ENCODE measurements at regions not wholly inside any gene's neighbourhood (a gene's known extent, or its start where the extent isn't known, plus 50 kb on each side); places are given as distances from the start of the nearest gene placed in this dataset.

GRCh38 chr4:27305246-27305645, 444.6 kb downstream of the STIM2 start:
- no peak overlapping the region for H3K27ac ChIP-seq
- no peak for TF ChIP-seq ZFX (IDR thresholded peaks at IDR 0.05; ENCODE audit: borderline replicate concordance)
- TF ChIP-seq, protein P1, sequence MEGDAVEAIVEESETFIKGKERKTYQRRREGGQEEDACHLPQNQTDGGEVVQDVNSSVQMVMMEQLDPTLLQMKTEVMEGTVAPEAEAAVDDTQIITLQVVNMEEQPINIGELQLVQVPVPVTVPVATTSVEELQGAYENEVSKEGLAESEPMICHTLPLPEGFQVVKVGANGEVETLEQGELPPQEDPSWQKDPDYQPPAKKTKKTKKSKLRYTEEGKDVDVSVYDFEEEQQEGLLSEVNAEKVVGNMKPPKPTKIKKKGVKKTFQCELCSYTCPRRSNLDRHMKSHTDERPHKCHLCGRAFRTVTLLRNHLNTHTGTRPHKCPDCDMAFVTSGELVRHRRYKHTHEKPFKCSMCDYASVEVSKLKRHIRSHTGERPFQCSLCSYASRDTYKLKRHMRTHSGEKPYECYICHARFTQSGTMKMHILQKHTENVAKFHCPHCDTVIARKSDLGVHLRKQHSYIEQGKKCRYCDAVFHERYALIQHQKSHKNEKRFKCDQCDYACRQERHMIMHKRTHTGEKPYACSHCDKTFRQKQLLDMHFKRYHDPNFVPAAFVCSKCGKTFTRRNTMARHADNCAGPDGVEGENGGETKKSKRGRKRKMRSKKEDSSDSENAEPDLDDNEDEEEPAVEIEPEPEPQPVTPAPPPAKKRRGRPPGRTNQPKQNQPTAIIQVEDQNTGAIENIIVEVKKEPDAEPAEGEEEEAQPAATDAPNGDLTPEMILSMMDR (IDR thresholded peaks at IDR 0.05) = no peak

GRCh38 chr4:27308379-27308778, 447.7 kb downstream of the STIM2 start:
- H3K27ac ChIP-seq = no peak overlapping the region
- no peak for TF ChIP-seq ZFX (IDR thresholded peaks at IDR 0.05; ENCODE audit: borderline replicate concordance)
- TF ChIP-seq, protein P1 (IDR thresholded peaks at IDR 0.05) = no peak

GRCh38 chr4:27315625-27316024, 455.0 kb downstream of the STIM2 start:
- H3K27ac ChIP-seq = no peak overlapping the region
- no peak for TF ChIP-seq ZFX (IDR thresholded peaks at IDR 0.05; ENCODE audit: borderline replicate concordance)
- TF ChIP-seq, protein P1 (IDR thresholded peaks at IDR 0.05) = no peak

DNA sequence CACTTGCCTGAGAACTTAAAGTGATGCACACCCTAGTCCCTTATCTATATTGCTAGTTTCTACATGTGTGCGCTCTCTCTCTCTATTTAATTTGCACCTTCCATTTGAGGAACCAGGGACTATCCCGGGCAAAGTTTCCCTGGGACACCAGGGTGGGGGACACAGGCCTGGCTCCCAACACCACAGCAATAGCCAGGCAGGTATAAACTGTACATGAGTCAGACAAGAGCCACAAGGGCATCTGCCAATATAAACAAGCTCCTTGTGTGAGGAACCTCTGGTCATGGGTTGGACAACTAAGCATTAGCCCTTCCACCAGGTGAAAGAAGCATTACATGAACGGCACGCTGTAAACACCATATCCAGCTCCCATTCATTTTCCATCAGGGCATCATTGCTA, 455.5 kb downstream of the STIM2 start:
- TF ChIP-seq, protein P1 (IDR thresholded peaks at IDR 0.05) = no peak
- TF ChIP-seq ZFX (IDR thresholded peaks at IDR 0.05; ENCODE audit: borderline replicate concordance) = no peak
- no peak overlapping the region for H3K27ac ChIP-seq

GRCh38 chr4:27318740-27319139, 458.1 kb downstream of the STIM2 start:
- TF ChIP-seq, protein P1 (IDR thresholded peaks at IDR 0.05) = no peak
- no peak for TF ChIP-seq ZFX (IDR thresholded peaks at IDR 0.05; ENCODE audit: borderline replicate concordance)
- H3K27ac ChIP-seq = no peak overlapping the region

DNA sequence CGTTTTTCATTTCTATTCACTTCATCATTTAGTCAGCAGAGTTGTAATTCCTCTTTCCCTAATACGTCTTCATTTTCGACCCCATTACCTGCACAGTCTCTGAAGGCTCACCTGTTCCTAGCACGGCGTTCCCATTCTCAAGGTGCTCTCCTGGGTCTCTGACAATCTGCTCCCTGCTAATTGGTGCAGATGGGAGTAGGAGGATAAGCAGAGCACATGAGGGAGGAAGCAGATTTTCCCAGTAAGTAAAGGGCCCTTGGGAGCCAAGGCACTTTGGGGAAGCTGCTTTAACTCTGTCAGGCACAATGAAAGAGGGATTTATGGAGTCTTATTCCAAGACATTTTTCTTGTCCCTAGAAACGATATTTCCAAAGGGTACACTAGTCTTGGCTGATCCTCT, 466.4 kb downstream of the STIM2 start:
- TF ChIP-seq ZFX (IDR thresholded peaks at IDR 0.05; ENCODE audit: borderline replicate concordance) = no peak
- TF ChIP-seq, protein P1 (IDR thresholded peaks at IDR 0.05) = no peak
- H3K27ac ChIP-seq = no peak overlapping the region

DNA sequence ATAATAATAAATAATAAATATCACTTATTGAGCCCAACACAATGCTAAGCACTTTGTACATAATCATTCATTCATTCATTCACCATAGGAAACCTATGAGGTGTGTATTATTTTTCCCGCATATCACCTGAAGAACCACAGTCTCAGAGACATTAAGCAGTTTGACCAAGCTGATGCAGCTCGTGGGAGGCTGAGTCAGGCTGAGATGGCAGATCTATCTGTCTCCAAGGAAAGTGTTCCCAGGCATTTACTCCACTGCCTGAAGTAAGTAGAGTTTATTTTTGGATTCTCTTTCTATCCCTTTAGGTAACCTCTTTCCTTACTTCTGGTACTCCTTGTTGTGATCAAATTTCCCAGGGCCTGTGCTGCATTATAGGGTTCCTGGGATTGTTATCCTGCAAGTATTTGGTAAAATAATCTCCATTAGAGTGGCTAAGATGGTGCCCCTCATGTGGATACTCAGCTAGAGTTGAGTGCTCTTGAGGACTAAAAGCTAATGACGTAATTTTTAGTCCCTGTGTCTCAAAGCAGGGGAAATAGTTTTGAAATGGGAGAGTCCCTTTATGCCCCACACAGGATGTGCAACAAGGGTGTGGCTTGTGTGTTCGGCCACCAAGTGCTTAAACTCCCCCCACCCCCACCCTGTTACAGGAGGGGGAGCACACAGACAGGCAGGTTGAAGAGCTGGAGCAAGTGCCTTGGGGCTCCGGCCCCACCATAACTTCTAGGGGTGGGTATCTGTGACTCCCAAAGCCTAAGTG, 467.0 kb downstream of the STIM2 start:
- TF ChIP-seq, protein P1 (IDR thresholded peaks at IDR 0.05) = no peak
- TF ChIP-seq ZFX (IDR thresholded peaks at IDR 0.05; ENCODE audit: borderline replicate concordance) = no peak
- no peak overlapping the region for H3K27ac ChIP-seq
